Spleen (tissue), 11 donors: ENCODE measurements at regions not wholly inside any gene's neighbourhood (a gene's known extent, or its start where the extent isn't known, plus 50 kb on each side); places are given as distances from the start of the nearest gene placed in this dataset.

Experiments
- DNase-seq: peaks from one replicate; pipeline ENCODE4 v3.0.0-alpha.2; 2020
- H3K27ac ChIP-seq, 8 donors: fragments of 200-600 bp; sonication (generic) in 7 of 8; 1 replicate in 4 of 8; 2 replicates in 4 of 8; pipeline versions ENCODE4 v1.5.0 to v1.8.0; 2016 to 2021; ENCODE audit warnings: inconsistent platforms in 4 of 8, mild to moderate bottlenecking in 4 of 8, moderate library complexity in 1 of 8
- H3K27me3 ChIP-seq, 7 donors: fragments of 200-600 bp; sonication (generic) in 6 of 7; replicated peaks in 1 of 7; 1 replicate in 4 of 7; 2 replicates in 3 of 7; pipeline versions ENCODE4 v1.5.0 to v1.8.0; 2016 to 2021; ENCODE audit warnings: inconsistent platforms in 3 of 7, mild to moderate bottlenecking in 1 of 7
- H3K36me3 ChIP-seq, 6 donors: fragments of 200-600 bp; sonication (generic) in 5 of 6; 1 replicate in 4 of 6; 2 replicates in 2 of 6; pipeline versions ENCODE4 v1.5.0 to v1.8.0; 2016 to 2021; ENCODE audit warnings: inconsistent platforms in 2 of 6
- H3K4me1 ChIP-seq, 6 donors: fragments of 200-600 bp; sonication (generic) in 5 of 6; 1 replicate in 3 of 6; 2 replicates in 3 of 6; pipeline versions ENCODE4 v1.5.0 to v1.8.0; 2016 to 2021; ENCODE audit warnings: inconsistent platforms in 3 of 6
- H3K4me3 ChIP-seq, 8 donors: fragments of 200-600 bp; sonication (generic) in 7 of 8; 1 replicate in 4 of 8; 2 replicates in 4 of 8; pipeline versions ENCODE4 v1.5.0 to v1.8.0; 2016 to 2021; ENCODE audit warnings: inconsistent platforms in 4 of 8, mild to moderate bottlenecking in 4 of 8, moderate library complexity in 2 of 8
- H3K9me3 ChIP-seq, 8 donors: fragments of 200-600 bp; sonication (generic) in 7 of 8; 1 replicate in 4 of 8; 2 replicates in 4 of 8; pipeline versions ENCODE4 v1.5.0 to v1.8.0; 2016 to 2021; ENCODE audit warnings: inconsistent platforms in 4 of 8
- CTCF ChIP-seq, 11 experiments: fragments of 200-600 bp in 7 of 11; fragments of 450-650 bp in 4 of 11; sonication (generic) in 4 of 11; IDR thresholded peaks in 8 of 11; conservative IDR thresholded peaks in 3 of 11; 1 replicate in 7 of 11; 2 replicates in 4 of 11; pipeline versions ENCODE4 v1.4.0 to v1.8.0; 2016 to 2021; ENCODE audit warnings: antibody characterized with exemption in 11 of 11, inconsistent platforms in 4 of 11, mild to moderate bottlenecking in 1 of 11
- POLR2A ChIP-seq, 3 donors: fragments of 450-650 bp; IDR thresholded peaks; one replicate each; pipeline ENCODE4 v1.5.1; 2017; ENCODE audit warnings: antibody characterized with exemption in 3 of 3, mild to moderate bottlenecking in 1 of 3
- POLR2AphosphoS5 ChIP-seq, 3 donors: sonication (generic); formaldehyde crosslinking; IDR thresholded peaks; one replicate each; pipeline ENCODE4 v1.5.1; 2017; ENCODE audit warnings: antibody characterized with exemption in 3 of 3
- WGBS, 5 donors: extraction: QIAGEN DNeasy Blood & Tissue Kit in 3 of 5; methylation state at CpG; one replicate each; pipeline versions ENCODE4 v1.1.5 to v1.1.7; 2013 to 2018; 5-methylcytosine and 5-hydroxymethylcytosine counted together
- intact Hi-C: fragments of 100-400 bp; cut with DNase I; formaldehyde crosslinking; loops from one replicate; pipeline ENCODE4 v1.15.0; 2023; ENCODE audit warnings: low total_unique reads
- donor health status: healthy with polysubstance abuse.
- donor health status: DM: no; HTN: no; CAD: no; lungs with moderate emphysema.
- donor health status: DM: no; HTN: no; CAD: no.
- donor health status: Bipolar disorder and iron deficiency.
- donor health status: healthy.
- donor health status: DM: no; HTN: no; CAD: no.
- donor health status: DM: yes; HTN: yes; CAD: no.

DNA sequence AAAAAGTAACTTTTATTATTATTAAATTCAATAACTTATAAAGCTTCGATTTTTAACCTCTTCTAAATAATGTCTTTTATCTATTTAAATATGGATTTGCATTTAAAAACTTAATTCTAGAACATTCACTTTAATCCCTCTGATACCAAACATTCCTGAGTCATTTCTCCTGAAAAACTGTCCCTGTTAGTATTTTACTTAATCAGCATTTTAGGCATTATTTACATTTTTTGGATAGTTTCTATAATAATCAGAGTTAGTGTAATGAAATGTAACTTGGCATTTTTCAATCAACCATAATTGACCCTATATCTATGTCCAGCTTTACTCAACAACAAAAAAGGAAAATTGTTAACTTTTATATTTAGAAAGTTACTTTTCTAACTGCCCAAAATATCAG lies 428.1 kb downstream of the PCDH17 start:
- Histone ChIP-seq H3K4me3 (no peak overlapping the region), H3K36me3 (no peaks in the 10 kb centered on the region), H3K27me3 (no peaks in the 10 kb centered on the region), H3K9me3 (peaks cover 0 to 10% (median 2%) of the 10 kb centered on the region in 8 donors), H3K4me1 (no peaks in the 10 kb centered on the region), H3K27ac (no peak overlapping the region)
- DNase-seq = no peak
- WGBS, 5 donors = 58 to 72% (median 65%) methylated on average over 1 of the region's 1 CpG
- intact Hi-C loops = no loop called here
- TF ChIP-seq POLR2AphosphoS5 (IDR thresholded peaks at IDR 0.05) (no peak), POLR2A (IDR thresholded peaks at IDR 0.05) (no peak)

- intact Hi-C loops = no loop called here
- WGBS, 5 donors = 73 to 92% (median 82%) methylated on average over 2 of the region's 2 CpGs
- no peaks in the 10 kb centered on the region for H3K4me1 ChIP-seq
- no peaks in the 10 kb centered on the region for H3K36me3 ChIP-seq
- H3K4me3 ChIP-seq = no peak overlapping the region
- no peak for TF ChIP-seq POLR2AphosphoS5 (IDR thresholded peaks at IDR 0.05)
- H3K9me3 ChIP-seq = no peaks in the 10 kb centered on the region
- no peaks in the 10 kb centered on the region for H3K27me3 ChIP-seq
- no peak for DNase-seq
- H3K27ac ChIP-seq = no peak overlapping the region
Observed at GRCh38 chr13:58080806-58081205, 449.3 kb downstream of the PCDH17 start.

GRCh38 chr13:58081301-58081820 lies 449.8 kb downstream of the PCDH17 start:
- no peak for DNase-seq
- H3K4me3 ChIP-seq = no peak overlapping the region
- no peak for TF ChIP-seq CTCF (IDR thresholded peaks at IDR 0.05 in 8 of 11, conservative IDR thresholded peaks at IDR 0.05 in 3 of 11)
- TF ChIP-seq POLR2AphosphoS5 (IDR thresholded peaks at IDR 0.05) = no peak
- no peak for TF ChIP-seq POLR2A (IDR thresholded peaks at IDR 0.05)
- intact Hi-C loops = no loop called here
- H3K36me3 ChIP-seq = no peaks in the 10 kb centered on the region
- 82 to 91% (median 83%) methylated on average over 3 of the region's 3 CpGs for WGBS, 5 donors
- H3K4me1 ChIP-seq = no peaks in the 10 kb centered on the region
- no peaks in the 10 kb centered on the region for H3K9me3 ChIP-seq
- H3K27me3 ChIP-seq = no peaks in the 10 kb centered on the region
- H3K27ac ChIP-seq = no peak overlapping the region

- intact Hi-C loops = no loop called here
- 68 to 88% (median 80%) methylated on average over 4 of the region's 4 CpGs for WGBS, 5 donors
- no peak overlapping the region for H3K4me3 ChIP-seq
- no peaks in the 10 kb centered on the region for H3K36me3 ChIP-seq
- no peak overlapping the region for H3K27ac ChIP-seq
- TF ChIP-seq POLR2AphosphoS5 (IDR thresholded peaks at IDR 0.05) = no peak
- TF ChIP-seq POLR2A (IDR thresholded peaks at IDR 0.05) = no peak
- TF ChIP-seq CTCF (IDR thresholded peaks at IDR 0.05 in 8 of 11, conservative IDR thresholded peaks at IDR 0.05 in 3 of 11) = no peak
- no peak for DNase-seq
- no peaks in the 10 kb centered on the region for H3K4me1 ChIP-seq
- H3K9me3 ChIP-seq = no peaks in the 10 kb centered on the region
- H3K27me3 ChIP-seq = no peaks in the 10 kb centered on the region
Observed at GRCh38 chr13:58083064-58083463, 451.5 kb downstream of the PCDH17 start.

DNA sequence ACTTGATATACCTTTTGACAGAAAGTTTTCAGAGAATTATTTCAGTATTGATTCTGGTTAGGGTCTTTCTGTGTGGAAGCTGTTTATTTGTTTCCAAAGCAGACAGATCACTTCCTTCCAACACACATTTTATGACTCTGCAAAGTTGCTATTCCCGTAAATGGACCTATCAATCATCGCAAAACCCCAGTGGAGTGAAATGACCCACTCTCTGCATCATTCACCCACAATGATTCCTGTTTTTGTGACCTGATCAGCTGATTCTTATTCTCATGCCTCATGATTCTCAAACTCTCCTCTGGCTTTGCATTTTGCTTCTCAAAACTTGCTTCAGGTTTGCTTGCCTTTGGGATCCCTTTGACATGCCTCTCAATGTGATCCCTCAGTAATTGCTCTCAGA lies 453.7 kb downstream of the PCDH17 start:
- Histone ChIP-seq H3K9me3 (no peaks in the 10 kb centered on the region), H3K36me3 (no peaks in the 10 kb centered on the region), H3K27me3 (no peaks in the 10 kb centered on the region), H3K4me3 (no peak overlapping the region), H3K4me1 (no peaks in the 10 kb centered on the region), H3K27ac (no peak overlapping the region)
- intact Hi-C loops = no loop called here
- WGBS, 5 donors = 21 to 49% (median 43%) methylated on average over 2 of the region's 2 CpGs
- TF ChIP-seq POLR2A (IDR thresholded peaks at IDR 0.05) (no peak), CTCF (IDR thresholded peaks at IDR 0.05 in 8 of 11, conservative IDR thresholded peaks at IDR 0.05 in 3 of 11) (no peak), POLR2AphosphoS5 (IDR thresholded peaks at IDR 0.05) (no peak)
- DNase-seq = no peak
